ENCODE measurements at regions not wholly inside any gene's neighbourhood (a gene's known extent, or its start where the extent isn't known, plus 50 kb on each side); places are given as distances from the start of the nearest gene placed in this dataset.
"Not testable (repeated sequence)": the region's sequence is repeated elsewhere in the genome, so short reads cannot be mapped to it uniquely, and the experiment has no call there.

- no peak overlapping the region for H3K27ac Mint-ChIP-seq
- CTCF ChIA-PET, result no interaction called here
- no peaks in the 10 kb centered on the region for H3K27me3 Mint-ChIP-seq
- H3K4me3 Mint-ChIP-seq, result no peak overlapping the region
- H3K4me1 Mint-ChIP-seq (ENCODE audit: low read depth), result no peaks in the 10 kb centered on the region
- peaks cover 3% of the 10 kb centered on the region for H3K9me3 Mint-ChIP-seq
- POLR2A ChIA-PET, result no interaction called here
- H3K36me3 Mint-ChIP-seq, result no peaks in the 10 kb centered on the region
- intact Hi-C loops (cut with micrococcal nuclease), result no loop called here
- DNase-seq, result no peak
Observed at GRCh38 chr1:238450976-238451375, 560.3 kb upstream of the ZP4 start.

GRCh38 chr1:238443687-238444086 is 553.0 kb upstream of the ZP4 start:
- Mint-ChIP-seq H3K27ac (no peak overlapping the region), H3K27me3 (no peaks in the 10 kb centered on the region), H3K9me3 (peaks cover 18% of the 10 kb centered on the region), H3K36me3 (no peaks in the 10 kb centered on the region), H3K4me1 (ENCODE audit: low read depth) (no peaks in the 10 kb centered on the region), H3K4me3 (no peak overlapping the region)
- intact Hi-C loops (cut with micrococcal nuclease), result no loop called here
- no peak for DNase-seq
- POLR2A ChIA-PET, result no interaction called here
- CTCF ChIA-PET, result no interaction called here

DNA sequence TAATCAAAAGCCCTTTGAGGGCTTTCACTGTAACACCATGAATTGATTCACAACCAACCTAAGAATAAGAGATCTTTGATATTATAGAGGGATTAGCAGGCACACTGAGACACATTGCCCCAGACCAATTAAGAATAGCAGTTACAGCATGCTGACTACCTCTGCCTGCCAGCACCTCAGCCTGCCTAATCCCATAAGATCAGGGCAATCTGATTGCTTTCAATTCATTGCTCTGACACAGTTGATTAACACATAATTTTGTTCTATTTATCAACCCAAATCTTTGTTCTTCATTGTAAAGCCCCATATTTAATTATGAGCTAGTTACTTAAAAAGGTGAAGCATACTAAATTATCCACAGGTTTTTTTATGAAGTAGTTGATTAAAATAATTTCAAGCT is 548.8 kb upstream of the ZP4 start:
- H3K27ac Mint-ChIP-seq, result no peak overlapping the region
- H3K27me3 Mint-ChIP-seq, result no peaks in the 10 kb centered on the region
- H3K36me3 Mint-ChIP-seq, result no peaks in the 10 kb centered on the region
- H3K4me1 Mint-ChIP-seq (ENCODE audit: low read depth), result no peaks in the 10 kb centered on the region
- H3K9me3 Mint-ChIP-seq, result peaks cover 15% of the 10 kb centered on the region
- ChIA-PET CTCF (no interaction called here), POLR2A (no interaction called here)
- DNase-seq, result no peak
- intact Hi-C loops (cut with micrococcal nuclease), result no loop called here
- no peak overlapping the region for H3K4me3 Mint-ChIP-seq

DNA sequence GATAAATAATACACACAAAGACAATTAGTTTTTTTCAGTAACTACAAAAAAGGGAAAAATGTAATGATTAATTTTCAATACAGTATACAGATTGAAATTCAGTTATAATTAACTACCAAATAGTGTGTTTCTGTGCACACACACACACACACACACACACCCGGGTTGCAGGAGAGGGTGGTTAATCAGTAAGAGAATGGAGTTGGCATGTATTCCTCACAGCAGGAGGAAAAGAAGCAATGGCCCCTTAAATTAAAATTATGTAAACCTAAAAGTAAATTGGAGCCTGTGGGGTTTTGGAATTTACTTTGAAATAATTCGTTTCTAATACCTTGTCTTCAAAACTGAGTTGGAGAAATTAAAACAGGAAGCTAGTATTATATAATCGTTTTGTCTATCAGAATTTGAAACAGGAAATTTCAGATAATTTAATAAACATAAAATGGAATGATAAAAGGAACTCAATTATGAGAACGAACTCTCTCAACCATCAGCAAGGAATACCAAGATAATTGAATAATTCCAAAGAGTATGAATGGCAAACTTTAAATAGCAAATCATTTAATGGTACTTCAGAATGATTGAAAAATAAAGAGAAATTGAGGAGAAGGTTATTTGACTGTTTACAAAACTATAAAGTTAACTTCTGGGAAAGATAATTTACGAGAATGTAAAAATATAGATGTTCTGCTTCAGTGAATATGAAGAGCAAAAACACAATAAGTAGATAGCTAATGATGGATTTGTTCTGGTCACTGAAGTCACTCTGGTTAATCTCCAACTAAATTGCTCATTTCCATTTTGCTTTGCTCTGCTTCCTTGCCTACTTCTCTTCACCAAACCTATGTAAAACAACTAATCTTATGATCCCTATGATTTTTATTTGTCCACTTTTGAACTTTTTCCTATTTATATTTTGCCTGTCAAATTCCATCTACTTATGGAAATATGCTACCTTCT is 547.9 kb upstream of the ZP4 start:
- H3K27me3 Mint-ChIP-seq, result no peaks in the 10 kb centered on the region
- intact Hi-C loops (cut with micrococcal nuclease), result no loop called here
- H3K27ac Mint-ChIP-seq, result no peak overlapping the region
- peaks cover 12% of the 10 kb centered on the region for H3K9me3 Mint-ChIP-seq
- CTCF ChIA-PET, result no interaction called here
- H3K36me3 Mint-ChIP-seq, result no peaks in the 10 kb centered on the region
- DNase-seq, result no peak
- POLR2A ChIA-PET, result no interaction called here
- no peak overlapping the region for H3K4me3 Mint-ChIP-seq
- no peaks in the 10 kb centered on the region for H3K4me1 Mint-ChIP-seq (ENCODE audit: low read depth)

- H3K27ac Mint-ChIP-seq; H3K4me3 Mint-ChIP-seq; DNase-seq; POLR2A ChIA-PET; H3K36me3 Mint-ChIP-seq; H3K4me1 Mint-ChIP-seq (ENCODE audit: low read depth); intact Hi-C loops (cut with micrococcal nuclease); H3K27me3 Mint-ChIP-seq; CTCF ChIA-PET: not testable (repeated sequence)
- H3K9me3 Mint-ChIP-seq, result peaks cover 13% of the 10 kb centered on the region
Observed at GRCh38 chr1:238429703-238430102, 539.0 kb upstream of the ZP4 start.

DNA sequence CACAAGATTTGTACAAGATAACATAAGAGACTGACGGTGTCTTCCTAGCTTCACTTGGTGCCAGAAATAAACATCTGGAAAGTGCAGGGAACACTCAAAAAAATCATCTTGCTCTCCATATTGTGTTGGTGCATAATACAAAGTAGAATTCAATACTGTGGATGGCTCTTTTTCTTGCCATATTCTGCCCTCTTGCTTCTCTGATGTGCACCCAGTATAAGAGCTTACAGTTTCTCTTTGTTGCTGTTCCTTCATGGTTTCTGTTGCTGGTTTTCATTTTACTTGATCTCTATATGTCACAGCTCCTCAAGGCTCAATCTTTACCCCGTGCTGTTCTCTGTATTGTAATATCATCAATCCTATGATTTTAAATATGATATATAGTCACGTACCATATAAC is 528.5 kb upstream of the ZP4 start:
- ChIA-PET POLR2A (no interaction called here), CTCF (no interaction called here)
- DNase-seq, result no peak
- H3K9me3 Mint-ChIP-seq, result peaks cover 3% of the 10 kb centered on the region
- intact Hi-C loops (cut with micrococcal nuclease), result no loop called here
- no peaks in the 10 kb centered on the region for H3K4me1 Mint-ChIP-seq (ENCODE audit: low read depth)
- H3K36me3 Mint-ChIP-seq, result no peaks in the 10 kb centered on the region
- H3K27me3 Mint-ChIP-seq, result no peaks in the 10 kb centered on the region
- no peak overlapping the region for H3K4me3 Mint-ChIP-seq
- no peak overlapping the region for H3K27ac Mint-ChIP-seq

DNA sequence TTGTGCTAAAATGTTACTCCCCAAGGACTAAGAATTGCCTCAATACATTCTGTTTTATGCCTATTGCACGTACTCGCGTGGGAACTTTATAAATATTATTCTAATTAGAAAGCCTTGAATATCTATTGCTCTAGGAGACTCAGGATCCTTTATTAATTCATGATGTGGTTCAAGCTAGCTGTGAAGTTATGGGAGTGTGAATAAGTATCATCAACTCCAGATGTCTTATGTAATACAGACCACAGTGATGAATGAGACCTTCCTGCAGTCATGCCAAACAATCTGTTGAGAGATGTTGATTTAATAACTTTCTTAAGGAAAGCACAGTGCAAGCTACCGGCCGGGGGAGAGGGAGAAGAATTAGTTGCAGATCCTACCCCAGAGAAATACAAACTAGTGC is 519.2 kb upstream of the ZP4 start:
- Mint-ChIP-seq H3K27ac (no peak overlapping the region), H3K4me3 (no peak overlapping the region), H3K36me3 (no peaks in the 10 kb centered on the region), H3K9me3 (peaks cover 16% of the 10 kb centered on the region), H3K27me3 (no peaks in the 10 kb centered on the region), H3K4me1 (ENCODE audit: low read depth) (no peaks in the 10 kb centered on the region)
- POLR2A ChIA-PET, result no interaction called here
- DNase-seq, result no peak
- CTCF ChIA-PET, result no interaction called here
- intact Hi-C loops (cut with micrococcal nuclease), result no loop called here

GRCh38 chr1:238409191-238409850 is 518.6 kb upstream of the ZP4 start:
- H3K36me3 Mint-ChIP-seq, result no peaks in the 10 kb centered on the region
- no peak overlapping the region for H3K27ac Mint-ChIP-seq
- H3K4me3 Mint-ChIP-seq, result no peak overlapping the region
- H3K27me3 Mint-ChIP-seq, result no peaks in the 10 kb centered on the region
- no peaks in the 10 kb centered on the region for H3K4me1 Mint-ChIP-seq (ENCODE audit: low read depth)
- peaks cover 18% of the 10 kb centered on the region for H3K9me3 Mint-ChIP-seq
- intact Hi-C loops (cut with micrococcal nuclease), result no loop called here
- no peak for DNase-seq
- POLR2A ChIA-PET, result no interaction called here
- CTCF ChIA-PET, result no interaction called here

GRCh38 chr1:238408737-238409136 is 518.0 kb upstream of the ZP4 start:
- intact Hi-C loops (cut with micrococcal nuclease), result no loop called here
- ChIA-PET CTCF (no interaction called here), POLR2A (no interaction called here)
- no peak for DNase-seq
- H3K4me1 Mint-ChIP-seq (ENCODE audit: low read depth), result no peaks in the 10 kb centered on the region
- no peak overlapping the region for H3K27ac Mint-ChIP-seq
- no peaks in the 10 kb centered on the region for H3K27me3 Mint-ChIP-seq
- no peak overlapping the region for H3K4me3 Mint-ChIP-seq
- no peaks in the 10 kb centered on the region for H3K36me3 Mint-ChIP-seq
- peaks cover 17% of the 10 kb centered on the region for H3K9me3 Mint-ChIP-seq

DNA sequence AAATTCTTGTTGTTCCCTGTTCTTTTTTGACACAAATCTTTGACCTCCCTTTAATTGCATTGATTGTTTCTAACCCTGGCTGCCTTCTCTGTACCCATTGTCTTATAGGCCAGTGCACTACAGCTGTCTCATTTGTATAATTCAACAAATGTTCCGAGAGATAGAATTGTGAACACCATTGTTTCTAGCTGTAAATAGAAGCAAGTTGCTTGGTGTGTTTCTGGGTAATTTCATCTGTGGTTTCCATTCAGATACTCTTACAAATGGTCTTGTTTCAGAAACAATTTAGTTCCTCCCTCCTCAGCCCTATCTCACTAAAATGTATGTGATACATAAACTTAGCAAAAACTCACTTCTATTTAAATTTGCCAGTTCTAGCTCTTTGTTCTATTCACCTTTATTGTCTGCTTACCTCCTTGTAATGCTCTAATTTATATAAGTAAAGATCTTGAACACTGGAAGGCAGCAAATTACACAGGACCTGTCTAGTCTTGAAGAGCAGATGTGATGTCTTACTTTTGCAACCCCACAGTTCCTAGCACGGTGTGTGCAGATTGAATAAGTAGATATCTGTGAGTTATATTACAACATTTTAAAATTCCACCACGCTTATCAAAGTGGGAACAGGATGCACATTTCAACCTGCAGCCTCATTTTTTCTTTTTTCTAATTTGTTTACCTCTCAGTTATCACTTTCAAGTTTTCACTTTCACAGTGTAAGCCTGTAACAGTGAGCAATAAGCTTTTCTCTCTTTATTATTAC is 515.6 kb upstream of the ZP4 start:
- DNase-seq, result no peak
- ChIA-PET POLR2A (no interaction called here), CTCF (no interaction called here)
- H3K4me1 Mint-ChIP-seq (ENCODE audit: low read depth), result no peaks in the 10 kb centered on the region
- peaks cover 10% of the 10 kb centered on the region for H3K9me3 Mint-ChIP-seq
- no peaks in the 10 kb centered on the region for H3K36me3 Mint-ChIP-seq
- no peak overlapping the region for H3K27ac Mint-ChIP-seq
- intact Hi-C loops (cut with micrococcal nuclease), result no loop called here
- no peak overlapping the region for H3K4me3 Mint-ChIP-seq
- H3K27me3 Mint-ChIP-seq, result no peaks in the 10 kb centered on the region

GRCh38 chr1:238404921-238405320 is 514.2 kb upstream of the ZP4 start:
- Mint-ChIP-seq H3K27me3 (no peaks in the 10 kb centered on the region), H3K27ac (no peak overlapping the region), H3K4me1 (ENCODE audit: low read depth) (no peaks in the 10 kb centered on the region), H3K4me3 (no peak overlapping the region), H3K9me3 (peaks cover 13% of the 10 kb centered on the region), H3K36me3 (no peaks in the 10 kb centered on the region)
- ChIA-PET CTCF (no interaction called here), POLR2A (no interaction called here)
- no peak for DNase-seq
- intact Hi-C loops (cut with micrococcal nuclease), result no loop called here

- Mint-ChIP-seq H3K4me1 (ENCODE audit: low read depth) (no peaks in the 10 kb centered on the region), H3K4me3 (no peak overlapping the region), H3K9me3 (peaks cover 17% of the 10 kb centered on the region), H3K27me3 (no peaks in the 10 kb centered on the region), H3K27ac (no peak overlapping the region), H3K36me3 (no peaks in the 10 kb centered on the region)
- ChIA-PET CTCF (no interaction called here), POLR2A (no interaction called here)
- no peak for DNase-seq
- intact Hi-C loops (cut with micrococcal nuclease), result no loop called here
Observed at GRCh38 chr1:238404481-238404880, 513.8 kb upstream of the ZP4 start.
